Activated effector memory CD4-positive, alpha-beta T cell treated with anti-CD3 and anti-CD28 coated beads, Interleukin-2, amount 50 U/mL, for 16 hours (primary cell): ENCODE measurements at regions not wholly inside any gene's neighbourhood (a gene's known extent, or its start where the extent isn't known, plus 50 kb on each side); places are given as distances from the start of the nearest gene placed in this dataset.
"Not testable (repeated sequence)": the region's sequence is repeated elsewhere in the genome, so short reads cannot be mapped to it uniquely, and the experiment has no call there.

Experiments used
- DNase-seq: peaks from one replicate; pipeline ENCODE4 v3.0.0-alpha.2; 2020

- no peak for DNase-seq
These were observed 460.6 kb upstream of the ALCAM start for GRCh38 chr3:104906001-104906639.

GRCh38 chr3:104907507-104907906 is 459.2 kb upstream of the ALCAM start:
- DNase-seq = no peak

GRCh38 chr3:104908761-104909160 is 457.9 kb upstream of the ALCAM start:
- DNase-seq = no peak

- DNase-seq = no peak
These were observed 457.5 kb upstream of the ALCAM start for GRCh38 chr3:104909198-104909597.

GRCh38 chr3:104909721-104910120 is 457.0 kb upstream of the ALCAM start:
- no peak for DNase-seq

GRCh38 chr3:104911376-104911775 is 455.3 kb upstream of the ALCAM start:
- no peak for DNase-seq

- no peak for DNase-seq
These were observed 449.7 kb upstream of the ALCAM start for GRCh38 chr3:104916971-104917370.

GRCh38 chr3:104920512-104920911 is 446.2 kb upstream of the ALCAM start:
- no peak for DNase-seq

- no peak for DNase-seq
These were observed 432.7 kb upstream of the ALCAM start for GRCh38 chr3:104933972-104934371.

GRCh38 chr3:104935613-104936012 is 431.1 kb upstream of the ALCAM start:
- DNase-seq = no peak

GRCh38 chr3:104939196-104939595 is 427.5 kb upstream of the ALCAM start:
- DNase-seq = no peak

- DNase-seq = no peak
These were observed 424.9 kb upstream of the ALCAM start for GRCh38 chr3:104941785-104942184.

GRCh38 chr3:104943974-104944373 is 422.7 kb upstream of the ALCAM start:
- DNase-seq = no peak

- DNase-seq = no peak
These were observed 418.8 kb upstream of the ALCAM start for GRCh38 chr3:104947943-104948342.

GRCh38 chr3:104949810-104950209 is 416.9 kb upstream of the ALCAM start:
- not testable (repeated sequence) for DNase-seq

- no peak for DNase-seq
These were observed 415.3 kb upstream of the ALCAM start for GRCh38 chr3:104951426-104951825.

GRCh38 chr3:104952146-104952972 is 414.4 kb upstream of the ALCAM start:
- no peak for DNase-seq

- no peak for DNase-seq
These were observed 409.9 kb upstream of the ALCAM start for GRCh38 chr3:104956620-104957345.

GRCh38 chr3:104960579-104960978 is 406.1 kb upstream of the ALCAM start:
- no peak for DNase-seq

GRCh38 chr3:104961851-104962250 is 404.9 kb upstream of the ALCAM start:
- DNase-seq = no peak

GRCh38 chr3:104974316-104974715 is 392.4 kb upstream of the ALCAM start:
- DNase-seq = no peak

- no peak for DNase-seq
These were observed 389.0 kb upstream of the ALCAM start for GRCh38 chr3:104977719-104978118.

- DNase-seq = no peak
These were observed 384.6 kb upstream of the ALCAM start for GRCh38 chr3:104982130-104982529.

GRCh38 chr3:104987859-104988258 is 378.9 kb upstream of the ALCAM start:
- DNase-seq = no peak
